Thyroid gland (tissue), 4 donors: ENCODE measurements at regions not wholly inside any gene's neighbourhood (a gene's known extent, or its start where the extent isn't known, plus 50 kb on each side); places are given as distances from the start of the nearest gene placed in this dataset.

Experiments used
- CTCF ChIP-seq, 6 experiments: fragments of 200-600 bp in 3 of 6; fragments of 450-650 bp in 3 of 6; sonication (generic) in 3 of 6; IDR thresholded peaks; one replicate each; pipeline ENCODE4 v1.5.1; 2016 to 2019; ENCODE audit warnings: antibody characterized with exemption in 6 of 6, mild to moderate bottlenecking in 2 of 6, inconsistent platforms in 1 of 6, moderate library complexity in 1 of 6
- POLR2A ChIP-seq, 2 donors: fragments of 450-650 bp; IDR thresholded peaks; one replicate each; pipeline ENCODE4 v1.6.1; 2017; ENCODE audit warnings: antibody characterized with exemption in 2 of 2, mild to moderate bottlenecking in 2 of 2, moderate library complexity in 1 of 2

GRCh38 chr5:171599957-171600612 is 180.6 kb downstream of the FGF18 start:
- no peak for TF ChIP-seq CTCF (IDR thresholded peaks at IDR 0.05)
- no peak for TF ChIP-seq POLR2A (IDR thresholded peaks at IDR 0.05)
